ENCODE measurements at regions not wholly inside any gene's neighbourhood (a gene's known extent, or its start where the extent isn't known, plus 50 kb on each side); places are given as distances from the start of the nearest gene placed in this dataset.

DNA sequence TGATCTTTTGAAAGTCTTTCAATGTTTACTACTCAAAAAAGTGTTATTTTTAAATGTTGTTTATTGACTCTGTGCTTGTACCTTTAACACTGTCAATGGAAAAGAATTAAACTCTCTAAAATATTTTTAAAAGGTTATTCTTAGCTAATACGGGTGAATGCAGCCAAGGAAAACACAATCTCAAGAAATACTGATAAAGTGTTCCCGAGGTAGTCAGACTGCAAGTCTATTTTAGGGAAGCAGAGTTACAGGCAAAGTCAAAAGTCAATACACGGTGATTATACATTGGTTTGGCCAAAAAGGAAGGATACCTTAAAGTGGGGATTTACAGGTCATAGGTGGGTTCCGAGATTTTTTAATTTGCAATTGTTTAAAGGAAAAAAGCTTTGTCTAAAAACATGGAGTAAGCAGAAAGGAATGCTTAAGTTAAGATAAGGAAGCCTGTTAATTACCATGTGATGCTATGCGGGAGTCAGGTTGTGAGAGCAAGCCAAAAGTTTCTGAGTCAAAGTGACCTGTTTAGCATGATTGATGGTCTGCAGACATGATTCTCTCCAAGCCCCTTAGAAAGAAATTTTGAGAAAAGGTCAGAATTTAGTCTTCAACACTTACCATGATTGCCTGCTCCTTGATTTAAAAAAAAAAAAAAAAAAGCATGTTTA is 288.4 kb downstream of the KLHL4 start:
- TF ChIP-seq, protein P1, sequence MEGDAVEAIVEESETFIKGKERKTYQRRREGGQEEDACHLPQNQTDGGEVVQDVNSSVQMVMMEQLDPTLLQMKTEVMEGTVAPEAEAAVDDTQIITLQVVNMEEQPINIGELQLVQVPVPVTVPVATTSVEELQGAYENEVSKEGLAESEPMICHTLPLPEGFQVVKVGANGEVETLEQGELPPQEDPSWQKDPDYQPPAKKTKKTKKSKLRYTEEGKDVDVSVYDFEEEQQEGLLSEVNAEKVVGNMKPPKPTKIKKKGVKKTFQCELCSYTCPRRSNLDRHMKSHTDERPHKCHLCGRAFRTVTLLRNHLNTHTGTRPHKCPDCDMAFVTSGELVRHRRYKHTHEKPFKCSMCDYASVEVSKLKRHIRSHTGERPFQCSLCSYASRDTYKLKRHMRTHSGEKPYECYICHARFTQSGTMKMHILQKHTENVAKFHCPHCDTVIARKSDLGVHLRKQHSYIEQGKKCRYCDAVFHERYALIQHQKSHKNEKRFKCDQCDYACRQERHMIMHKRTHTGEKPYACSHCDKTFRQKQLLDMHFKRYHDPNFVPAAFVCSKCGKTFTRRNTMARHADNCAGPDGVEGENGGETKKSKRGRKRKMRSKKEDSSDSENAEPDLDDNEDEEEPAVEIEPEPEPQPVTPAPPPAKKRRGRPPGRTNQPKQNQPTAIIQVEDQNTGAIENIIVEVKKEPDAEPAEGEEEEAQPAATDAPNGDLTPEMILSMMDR (IDR thresholded peaks at IDR 0.05), result no peak
- TF ChIP-seq POLR2AphosphoS5 (IDR thresholded peaks at IDR 0.05; ENCODE audit: low read depth, low read length), result no peak
- TF ChIP-seq, protein P2, sequence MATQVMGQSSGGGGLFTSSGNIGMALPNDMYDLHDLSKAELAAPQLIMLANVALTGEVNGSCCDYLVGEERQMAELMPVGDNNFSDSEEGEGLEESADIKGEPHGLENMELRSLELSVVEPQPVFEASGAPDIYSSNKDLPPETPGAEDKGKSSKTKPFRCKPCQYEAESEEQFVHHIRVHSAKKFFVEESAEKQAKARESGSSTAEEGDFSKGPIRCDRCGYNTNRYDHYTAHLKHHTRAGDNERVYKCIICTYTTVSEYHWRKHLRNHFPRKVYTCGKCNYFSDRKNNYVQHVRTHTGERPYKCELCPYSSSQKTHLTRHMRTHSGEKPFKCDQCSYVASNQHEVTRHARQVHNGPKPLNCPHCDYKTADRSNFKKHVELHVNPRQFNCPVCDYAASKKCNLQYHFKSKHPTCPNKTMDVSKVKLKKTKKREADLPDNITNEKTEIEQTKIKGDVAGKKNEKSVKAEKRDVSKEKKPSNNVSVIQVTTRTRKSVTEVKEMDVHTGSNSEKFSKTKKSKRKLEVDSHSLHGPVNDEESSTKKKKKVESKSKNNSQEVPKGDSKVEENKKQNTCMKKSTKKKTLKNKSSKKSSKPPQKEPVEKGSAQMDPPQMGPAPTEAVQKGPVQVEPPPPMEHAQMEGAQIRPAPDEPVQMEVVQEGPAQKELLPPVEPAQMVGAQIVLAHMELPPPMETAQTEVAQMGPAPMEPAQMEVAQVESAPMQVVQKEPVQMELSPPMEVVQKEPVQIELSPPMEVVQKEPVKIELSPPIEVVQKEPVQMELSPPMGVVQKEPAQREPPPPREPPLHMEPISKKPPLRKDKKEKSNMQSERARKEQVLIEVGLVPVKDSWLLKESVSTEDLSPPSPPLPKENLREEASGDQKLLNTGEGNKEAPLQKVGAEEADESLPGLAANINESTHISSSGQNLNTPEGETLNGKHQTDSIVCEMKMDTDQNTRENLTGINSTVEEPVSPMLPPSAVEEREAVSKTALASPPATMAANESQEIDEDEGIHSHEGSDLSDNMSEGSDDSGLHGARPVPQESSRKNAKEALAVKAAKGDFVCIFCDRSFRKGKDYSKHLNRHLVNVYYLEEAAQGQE (IDR thresholded peaks at IDR 0.05; ENCODE audit: insufficient read depth in 1 of 2, low read depth in 2 of 2, low read length in 1 of 2), result no peak
- TF ChIP-seq SIN3A (IDR thresholded peaks at IDR 0.05; ENCODE audit: borderline replicate concordance, insufficient read depth, low read depth, low read length), result no peak

Measured in Panc1 (cell line).